Endodermal cell (in vitro differentiated cells): ENCODE measurements at regions not wholly inside any gene's neighbourhood (a gene's known extent, or its start where the extent isn't known, plus 50 kb on each side); places are given as distances from the start of the nearest gene placed in this dataset.

Source experiments
- DNase-seq: peaks from one replicate; pipeline ENCODE4 v3.0.0-alpha.2; 2017
- H3K27ac ChIP-seq: 2 replicates; pipeline ENCODE4 v1.5.1; 2013; ENCODE audit warnings: mild to moderate bottlenecking, low read depth, low read length, moderate library complexity
- H3K27me3 ChIP-seq: 2 replicates; pipeline ENCODE4 v1.6.1; 2013; ENCODE audit warnings: mild to moderate bottlenecking, low read length, moderate library complexity; ENCODE audit not compliant: insufficient read depth, control insufficient read depth, poor library complexity, severe bottlenecking
- H3K36me3 ChIP-seq: 2 replicates; pipeline ENCODE4 v1.7.0; 2013; ENCODE audit warnings: mild to moderate bottlenecking, low read length, moderate library complexity; ENCODE audit not compliant: control insufficient read depth, insufficient read depth
- H3K4me1 ChIP-seq: one replicate; pipeline ENCODE4 v1.7.0; 2013; ENCODE audit warnings: low read length; ENCODE audit not compliant: control insufficient read depth, insufficient read depth
- H3K4me3 ChIP-seq: 2 replicates; pipeline ENCODE4 v1.5.1; 2013; ENCODE audit warnings: mild to moderate bottlenecking, low read length, moderate library complexity
- H3K9ac ChIP-seq: 2 replicates; pipeline ENCODE4 v1.6.1; 2013; ENCODE audit warnings: mild to moderate bottlenecking, low read length, moderate library complexity; ENCODE audit not compliant: poor library complexity, severe bottlenecking; ENCODE audit errors: extremely low read depth
- H3K9me3 ChIP-seq: 2 replicates; pipeline ENCODE4 v1.6.1; 2013; ENCODE audit warnings: mild to moderate bottlenecking, low read length, moderate library complexity; ENCODE audit not compliant: control insufficient read depth
- H3K27ac Mint-ChIP-seq: 2 replicates; pipeline ENCODE4 v1.8.0; 2020; ENCODE audit warnings: mixed read lengths
- H3K27me3 Mint-ChIP-seq: 2 replicates; pipeline ENCODE4 v1.8.0; 2021; ENCODE audit warnings: mild to moderate bottlenecking, mixed read lengths; ENCODE audit not compliant: insufficient read depth
- H3K36me3 Mint-ChIP-seq: 2 replicates; pipeline ENCODE4 v1.8.0; 2020; ENCODE audit warnings: low read depth, mixed read lengths
- H3K4me1 Mint-ChIP-seq: 2 replicates; pipeline ENCODE4 v1.8.0; 2020; ENCODE audit warnings: mixed read lengths
- H3K4me3 Mint-ChIP-seq: 2 replicates; pipeline ENCODE4 v1.8.0; 2020; ENCODE audit warnings: mild to moderate bottlenecking, moderate library complexity, mixed read lengths
- H3K9me3 Mint-ChIP-seq: 2 replicates; pipeline ENCODE4 v1.8.0; 2020; ENCODE audit warnings: mild to moderate bottlenecking, mixed read lengths
- CTCF ChIP-seq: fragments of 200-600 bp; sonication (generic); conservative IDR thresholded peaks from 2 replicates; pipeline ENCODE4 v1.5.0; 2021; ENCODE audit warnings: antibody characterized with exemption, mild to moderate bottlenecking
- WGBS, 2 experiments: methylation state at CpG; one replicate each; pipeline versions ENCODE4 v1.1.5 to v1.1.7; 2013; ENCODE audit warnings: missing lambda C conversion rate in 2 of 2, mixed read lengths in 1 of 2; ENCODE audit not compliant: insufficient coverage in 1 of 2, insufficient read length in 1 of 2; 5-methylcytosine and 5-hydroxymethylcytosine counted together

- Mint-ChIP-seq H3K27me3 (no peaks in the 10 kb centered on the region), H3K4me1 (peaks cover 6% of the 10 kb centered on the region), H3K36me3 (no peaks in the 10 kb centered on the region), H3K27ac (no peak overlapping the region), H3K9me3 (no peaks in the 10 kb centered on the region), H3K4me3 (no peak overlapping the region)
- Histone ChIP-seq H3K9ac (no peak overlapping the region), H3K4me3 (no peak overlapping the region), H3K36me3 (no peaks in the 10 kb centered on the region), H3K27ac (no peak overlapping the region), H3K27me3 (no peaks in the 10 kb centered on the region), H3K4me1 (no peaks in the 10 kb centered on the region), H3K9me3 (peaks cover 6% of the 10 kb centered on the region)
- DNase-seq: no peak
- TF ChIP-seq CTCF: no peak
- 83 to 89% methylated on average over 1 of the region's 1 CpG for WGBS, 2 experiments
Measured at GRCh38 chr1:172832006-172832725, 173.3 kb downstream of the FASLG start.

- Histone ChIP-seq H3K4me3 (no peak overlapping the region), H3K4me1 (no peaks in the 10 kb centered on the region), H3K36me3 (no peaks in the 10 kb centered on the region), H3K9me3 (peaks cover 6% of the 10 kb centered on the region), H3K27ac (no peak overlapping the region), H3K9ac (no peak overlapping the region), H3K27me3 (no peaks in the 10 kb centered on the region)
- Mint-ChIP-seq H3K27me3 (no peaks in the 10 kb centered on the region), H3K4me3 (no peak overlapping the region), H3K27ac (no peak overlapping the region), H3K4me1 (peaks cover 6% of the 10 kb centered on the region), H3K9me3 (no peaks in the 10 kb centered on the region), H3K36me3 (no peaks in the 10 kb centered on the region)
- 90% methylated on average over 2 of the region's 2 CpGs for whole genome bisulfite sequencing, 2 experiments
- no peak for TF ChIP-seq CTCF
- DNase-seq: no peak
Measured at GRCh38 chr1:172833954-172834353, 175.1 kb downstream of the FASLG start.

- no peak for TF ChIP-seq CTCF
- no peak overlapping the region for H3K4me3 Mint-ChIP-seq
- Histone ChIP-seq H3K9ac (no peak overlapping the region), H3K4me3 (no peak overlapping the region), H3K27me3 (no peaks in the 10 kb centered on the region), H3K27ac (no peak overlapping the region), H3K9me3 (peaks cover 6% of the 10 kb centered on the region), H3K36me3 (no peaks in the 10 kb centered on the region), H3K4me1 (no peaks in the 10 kb centered on the region)
- H3K9me3 Mint-ChIP-seq: no peaks in the 10 kb centered on the region
- no peak for DNase-seq
- H3K27me3 Mint-ChIP-seq: no peaks in the 10 kb centered on the region
- H3K36me3 Mint-ChIP-seq: no peaks in the 10 kb centered on the region
- H3K4me1 Mint-ChIP-seq: peaks cover 6% of the 10 kb centered on the region
- 85 to 100% methylated on average over 2 to 5 of the region's 5 CpGs for WGBS, 2 experiments
- no peak overlapping the region for H3K27ac Mint-ChIP-seq
Measured at GRCh38 chr1:172834609-172835008, 175.7 kb downstream of the FASLG start.
